ENCODE measurements at regions not wholly inside any gene's neighbourhood (a gene's known extent, or its start where the extent isn't known, plus 50 kb on each side); places are given as distances from the start of the nearest gene placed in this dataset.

DNA sequence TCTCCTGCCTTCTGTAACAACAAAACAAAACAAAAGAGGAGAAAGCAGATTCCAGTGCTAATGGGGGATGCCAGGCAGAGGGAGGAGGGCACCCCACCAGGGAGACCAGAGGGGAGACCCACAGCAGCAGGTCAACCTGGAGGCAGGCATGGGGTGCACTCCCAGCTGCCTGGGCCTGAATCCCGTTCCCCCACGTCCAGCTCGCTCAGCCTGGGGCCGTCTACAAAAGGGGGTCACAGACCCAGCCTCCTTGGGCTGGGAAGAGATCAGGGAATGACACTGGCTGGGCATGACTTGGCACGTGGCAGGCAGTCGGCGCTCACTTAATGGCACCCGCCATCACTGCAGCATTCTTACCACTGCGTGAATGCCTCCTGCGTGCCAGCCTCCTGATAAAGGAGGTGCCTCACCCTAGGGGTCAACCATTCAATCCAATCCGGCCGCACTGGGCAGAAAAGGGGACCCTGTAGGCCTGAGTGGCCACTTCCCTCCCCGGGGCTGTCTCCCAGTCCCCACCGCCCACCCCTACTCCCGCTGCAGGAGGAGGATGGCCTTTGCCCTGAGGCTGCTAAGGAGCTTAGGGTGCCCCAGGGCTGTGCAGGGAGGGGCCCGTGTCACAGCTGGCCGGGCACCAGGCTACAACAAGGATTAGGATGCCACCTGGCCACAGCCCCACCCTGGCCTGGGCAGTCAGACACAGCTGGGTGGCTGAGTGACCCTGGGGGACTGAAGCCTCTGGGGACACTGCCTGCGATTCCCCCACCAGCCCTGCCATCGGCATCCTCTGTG, 87.5 kb downstream of the NCOR2 start:
- no peak overlapping the region for H3K4me3 ChIP-seq (ENCODE audit: low read depth, low read length)
- TF ChIP-seq, protein P1, sequence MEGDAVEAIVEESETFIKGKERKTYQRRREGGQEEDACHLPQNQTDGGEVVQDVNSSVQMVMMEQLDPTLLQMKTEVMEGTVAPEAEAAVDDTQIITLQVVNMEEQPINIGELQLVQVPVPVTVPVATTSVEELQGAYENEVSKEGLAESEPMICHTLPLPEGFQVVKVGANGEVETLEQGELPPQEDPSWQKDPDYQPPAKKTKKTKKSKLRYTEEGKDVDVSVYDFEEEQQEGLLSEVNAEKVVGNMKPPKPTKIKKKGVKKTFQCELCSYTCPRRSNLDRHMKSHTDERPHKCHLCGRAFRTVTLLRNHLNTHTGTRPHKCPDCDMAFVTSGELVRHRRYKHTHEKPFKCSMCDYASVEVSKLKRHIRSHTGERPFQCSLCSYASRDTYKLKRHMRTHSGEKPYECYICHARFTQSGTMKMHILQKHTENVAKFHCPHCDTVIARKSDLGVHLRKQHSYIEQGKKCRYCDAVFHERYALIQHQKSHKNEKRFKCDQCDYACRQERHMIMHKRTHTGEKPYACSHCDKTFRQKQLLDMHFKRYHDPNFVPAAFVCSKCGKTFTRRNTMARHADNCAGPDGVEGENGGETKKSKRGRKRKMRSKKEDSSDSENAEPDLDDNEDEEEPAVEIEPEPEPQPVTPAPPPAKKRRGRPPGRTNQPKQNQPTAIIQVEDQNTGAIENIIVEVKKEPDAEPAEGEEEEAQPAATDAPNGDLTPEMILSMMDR (IDR thresholded peaks at IDR 0.05; ENCODE audit: insufficient read depth, low read length), result no peak
- DNase-seq (ENCODE audit: low read depth), result no peak

DNA sequence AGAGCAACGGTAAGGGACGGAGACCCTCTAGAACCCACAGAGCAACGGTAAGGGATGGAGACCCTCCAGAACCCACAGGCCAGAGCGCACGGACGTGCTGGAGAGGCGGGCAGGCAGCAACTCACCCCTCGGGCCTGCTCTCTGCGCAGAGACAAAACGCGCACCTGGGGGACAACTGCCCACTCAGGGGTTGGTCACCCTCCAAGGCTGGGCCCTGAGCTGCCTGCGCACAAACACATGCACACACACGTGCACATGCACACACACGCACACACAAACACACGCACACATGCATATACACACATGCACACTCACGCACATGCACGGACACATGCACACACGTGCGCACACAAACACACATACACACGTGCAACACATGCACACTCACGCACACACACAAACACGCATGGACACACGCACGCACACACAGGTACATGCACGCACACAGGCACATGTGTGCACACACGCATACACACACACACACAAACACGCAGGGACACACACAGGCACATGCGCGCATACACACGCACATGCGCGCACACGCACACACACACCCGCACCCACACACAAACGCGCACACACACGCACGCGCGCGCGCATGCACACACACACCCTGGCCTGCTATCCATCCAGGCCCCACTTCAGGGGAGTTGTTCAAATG, 88.3 kb downstream of the NCOR2 start:
- H3K4me3 ChIP-seq (ENCODE audit: low read depth, low read length), result no peak overlapping the region
- TF ChIP-seq, protein P1 (IDR thresholded peaks at IDR 0.05; ENCODE audit: insufficient read depth, low read length), result no peak
- no peak for DNase-seq (ENCODE audit: low read depth)

DNA sequence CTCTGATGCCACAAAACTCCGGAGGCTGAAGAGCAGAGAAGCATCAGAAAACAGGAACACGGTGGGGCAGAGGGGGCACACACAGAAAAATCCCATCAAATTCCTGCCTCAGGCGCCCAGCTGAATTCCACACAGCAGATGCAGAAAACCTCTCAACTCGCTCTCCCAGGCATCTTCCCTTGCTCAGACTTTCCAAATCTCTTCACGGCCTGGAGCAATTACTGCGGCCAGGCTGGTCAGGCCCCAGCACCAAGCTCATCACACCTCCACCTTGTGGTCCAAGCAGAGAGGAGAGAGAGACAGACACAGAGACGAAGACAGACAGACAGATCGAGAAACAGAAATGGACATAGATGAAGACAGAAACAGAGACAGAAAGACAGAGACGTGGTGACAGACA, 89.0 kb downstream of the NCOR2 start:
- no peak for DNase-seq (ENCODE audit: low read depth)
- TF ChIP-seq, protein P1 (IDR thresholded peaks at IDR 0.05; ENCODE audit: insufficient read depth, low read length), result no peak
- H3K4me3 ChIP-seq (ENCODE audit: low read depth, low read length), result no peak overlapping the region

DNA sequence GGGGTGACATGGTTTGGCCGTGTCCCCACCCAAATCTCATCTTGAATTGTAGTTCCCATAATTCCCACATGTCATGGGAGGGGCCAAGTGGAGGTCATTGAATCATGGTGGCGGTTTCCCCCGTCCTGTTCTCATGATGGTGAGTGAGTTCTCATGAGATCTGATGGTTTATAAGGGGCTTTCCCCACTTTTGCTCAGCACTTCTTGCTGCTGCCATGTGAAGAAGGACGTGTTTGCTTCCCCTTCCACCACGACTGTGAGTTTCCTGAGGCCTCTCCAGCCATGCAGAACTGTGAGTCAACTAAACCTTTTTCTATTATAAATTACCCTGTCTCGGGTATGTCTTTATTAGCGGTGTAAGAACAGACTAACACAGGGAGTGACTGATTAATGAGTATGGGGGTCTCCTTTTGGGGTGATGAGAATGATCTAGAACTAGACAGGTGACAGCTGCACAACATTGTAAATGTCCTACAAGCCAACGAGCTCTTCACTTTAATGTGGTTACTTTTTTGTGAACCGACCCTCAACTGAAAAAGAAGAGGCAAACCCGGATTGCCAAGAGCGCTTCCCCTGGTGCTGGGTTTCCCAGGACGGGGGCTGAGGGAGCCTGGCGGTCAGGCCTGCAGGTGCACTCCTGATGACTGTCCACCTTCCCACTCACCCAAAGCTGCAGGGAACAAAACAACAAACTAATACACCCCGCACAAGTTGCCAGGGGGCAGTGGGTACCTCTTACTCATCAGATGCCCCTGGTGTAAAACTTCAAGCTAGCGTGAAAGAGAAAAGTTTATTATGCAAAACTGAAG, 90.1 kb downstream of the NCOR2 start:
- DNase-seq (ENCODE audit: low read depth), result no peak
- H3K4me3 ChIP-seq (ENCODE audit: low read depth, low read length), result no peak overlapping the region
- TF ChIP-seq, protein P1 (IDR thresholded peaks at IDR 0.05; ENCODE audit: insufficient read depth, low read length), result no peak

DNA sequence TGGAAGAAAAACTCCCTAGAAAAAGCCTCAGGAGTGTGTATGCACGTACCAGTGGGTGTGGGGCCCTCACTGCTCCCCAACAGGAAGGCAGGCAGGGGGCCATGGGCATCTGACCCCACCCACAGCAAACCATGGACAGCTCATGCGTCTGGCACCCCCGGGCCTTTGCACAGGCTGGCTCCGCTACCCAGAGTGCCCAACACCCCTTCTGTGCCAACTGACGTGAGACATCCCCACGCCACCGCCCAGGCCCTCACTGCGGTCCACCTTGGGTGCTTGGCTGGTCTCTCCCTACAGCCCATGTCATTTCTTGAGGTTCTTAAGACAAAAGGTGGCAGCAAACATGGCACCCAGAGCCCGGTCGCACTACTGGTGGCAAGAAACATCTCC, 91.4 kb downstream of the NCOR2 start:
- no peak overlapping the region for H3K4me3 ChIP-seq (ENCODE audit: low read depth, low read length)
- TF ChIP-seq, protein P1 (IDR thresholded peaks at IDR 0.05; ENCODE audit: insufficient read depth, low read length), result no peak
- DNase-seq (ENCODE audit: low read depth), result no peak

DNA sequence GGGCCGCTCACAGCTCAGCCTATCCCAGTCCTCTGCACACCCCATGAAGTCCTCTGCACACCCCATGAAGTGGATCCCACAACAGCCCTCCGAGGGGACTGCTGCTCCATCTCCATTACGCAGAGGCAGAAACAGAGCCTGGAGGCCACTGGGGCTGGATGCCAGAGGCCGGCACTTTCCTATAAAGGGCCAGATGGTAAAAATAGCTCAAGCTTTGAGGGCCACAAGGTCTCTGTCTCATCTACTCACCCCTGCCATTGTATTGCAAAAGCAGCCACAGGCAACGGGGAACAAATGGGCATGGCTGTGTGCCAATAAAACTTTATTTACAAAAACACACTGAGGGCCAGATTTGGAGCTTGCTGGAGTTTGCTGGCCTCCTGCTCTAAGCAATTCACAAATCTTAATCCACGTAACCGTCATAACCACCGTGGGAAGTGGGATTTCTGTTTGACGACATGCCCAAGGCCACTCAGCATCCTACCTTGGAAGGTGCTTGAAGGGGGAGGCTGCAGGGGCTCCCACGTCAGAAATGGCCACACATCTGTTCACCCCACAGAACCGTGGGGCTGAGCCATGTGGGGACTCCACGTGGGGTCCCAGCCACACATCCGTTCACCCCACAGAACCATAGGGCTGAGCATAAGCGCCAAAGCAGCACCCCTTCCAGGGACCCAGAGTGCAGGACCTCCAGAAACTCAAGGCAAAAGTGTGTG, 92.0 kb downstream of the NCOR2 start:
- TF ChIP-seq, protein P1 (IDR thresholded peaks at IDR 0.05; ENCODE audit: insufficient read depth, low read length), result no peak
- DNase-seq (ENCODE audit: low read depth), result no peak
- no peak overlapping the region for H3K4me3 ChIP-seq (ENCODE audit: low read depth, low read length)
